Astrocyte (in vitro differentiated cells and primary cell): ENCODE measurements at regions not wholly inside any gene's neighbourhood (a gene's known extent, or its start where the extent isn't known, plus 50 kb on each side); places are given as distances from the start of the nearest gene placed in this dataset.

Experiments
- DNase-seq: peaks from one replicate; pipeline ENCODE4 v3.0.0-alpha.2; 2010; ENCODE audit warnings: low read depth
- FAIRE-seq: peaks from 2 replicates; lab custom pipeline; 2011; peaks lifted over from hg19 to GRCh38; lab: Jason Lieb, UNC
- H2AFZ ChIP-seq: 2 replicates; pipeline ENCODE4 v1.6.0; 2012; ENCODE audit warnings: low read depth, low read length, inconsistent platforms
- H3K27ac ChIP-seq: 2 replicates; pipeline ENCODE4 v1.5.1; 2011; ENCODE audit warnings: low read depth, low read length, inconsistent platforms
- H3K27me3 ChIP-seq: 2 replicates; pipeline ENCODE4 v1.6.0; 2011; ENCODE audit warnings: low read length, inconsistent platforms; ENCODE audit not compliant: insufficient read depth
- H3K36me3 ChIP-seq: 2 replicates; pipeline ENCODE4 v1.5.1; 2011; ENCODE audit warnings: low read length, inconsistent platforms; ENCODE audit not compliant: insufficient read depth
- H3K4me1 ChIP-seq: 2 replicates; pipeline ENCODE4 v1.5.1; 2011; ENCODE audit warnings: low read length, inconsistent platforms; ENCODE audit not compliant: insufficient read depth
- H3K4me2 ChIP-seq: 2 replicates; pipeline ENCODE4 v1.6.0; 2012; ENCODE audit warnings: low read length, inconsistent platforms
- H3K4me3 ChIP-seq: 2 replicates; pipeline ENCODE4 v1.5.1; 2011; ENCODE audit warnings: low read depth, mild to moderate bottlenecking, low read length, inconsistent platforms; ENCODE audit not compliant: insufficient read depth
- H3K79me2 ChIP-seq: 2 replicates; pipeline ENCODE4 v1.6.0; 2012; ENCODE audit warnings: mild to moderate bottlenecking, low read length, inconsistent platforms; ENCODE audit not compliant: insufficient read depth
- H3K9ac ChIP-seq: 2 replicates; pipeline ENCODE4 v1.6.0; 2012; ENCODE audit warnings: mild to moderate bottlenecking, low read length, inconsistent platforms
- H3K9me3 ChIP-seq: 2 replicates; pipeline ENCODE4 v1.5.1; 2012; ENCODE audit warnings: low read depth, mild to moderate bottlenecking, low read length, inconsistent platforms; ENCODE audit not compliant: insufficient read depth
- H4K20me1 ChIP-seq: 2 replicates; pipeline ENCODE4 v1.6.0; 2012; ENCODE audit warnings: low read length, inconsistent platforms; ENCODE audit not compliant: insufficient read depth
- H3K27ac Mint-ChIP-seq: one replicate; pipeline ENCODE4 v1.8.0; 2021; ENCODE audit warnings: mild to moderate bottlenecking, mixed read lengths; ENCODE audit not compliant: unreplicated experiment
- H3K27me3 Mint-ChIP-seq: one replicate; pipeline ENCODE4 v1.8.0; 2021; ENCODE audit warnings: low read depth, mixed read lengths; ENCODE audit not compliant: unreplicated experiment
- H3K36me3 Mint-ChIP-seq: one replicate; pipeline ENCODE4 v1.8.0; 2021; ENCODE audit warnings: low read depth, mixed read lengths; ENCODE audit not compliant: unreplicated experiment
- H3K4me1 Mint-ChIP-seq: one replicate; pipeline ENCODE4 v1.8.0; 2021; ENCODE audit warnings: low read depth, mixed read lengths; ENCODE audit not compliant: unreplicated experiment
- H3K4me3 Mint-ChIP-seq: one replicate; pipeline ENCODE4 v1.8.0; 2021; ENCODE audit warnings: mild to moderate bottlenecking, moderate library complexity, mixed read lengths; ENCODE audit not compliant: unreplicated experiment
- H3K9me3 Mint-ChIP-seq: one replicate; pipeline ENCODE4 v1.8.0; 2021; ENCODE audit warnings: mild to moderate bottlenecking, mixed read lengths; ENCODE audit not compliant: unreplicated experiment
- CTCF ChIP-seq: IDR thresholded peaks from 2 replicates; pipeline ENCODE4 v1.5.1; 2011; ENCODE audit warnings: low read depth, mild to moderate bottlenecking, inconsistent platforms, low read length, moderate library complexity; ENCODE audit not compliant: insufficient read depth
- EZH2 ChIP-seq: IDR thresholded peaks from 2 replicates; pipeline ENCODE4 v1.6.1; 2012; ENCODE audit warnings: mild to moderate bottlenecking, low read length, inconsistent platforms; ENCODE audit not compliant: insufficient read depth

GRCh38 chr13:31925079-31925478 lies 106.5 kb upstream of the FRY start:
- no peak for TF ChIP-seq EZH2
- no peak for TF ChIP-seq CTCF
- no peaks in the 10 kb centered on the region for H3K36me3 Mint-ChIP-seq
- DNase-seq: no peak
- H3K27me3 Mint-ChIP-seq: no peaks in the 10 kb centered on the region
- H3K27ac Mint-ChIP-seq: no peak overlapping the region
- H3K9me3 Mint-ChIP-seq: no peaks in the 10 kb centered on the region
- Histone ChIP-seq H3K27ac (no peak overlapping the region), H4K20me1 (no peaks in the 10 kb centered on the region), H3K9me3 (no peaks in the 10 kb centered on the region), H3K9ac (no peak overlapping the region), H3K4me1 (no peaks in the 10 kb centered on the region), H3K36me3 (no peaks in the 10 kb centered on the region), H2AFZ (no peak overlapping the region), H3K27me3 (no peaks in the 10 kb centered on the region), H3K4me3 (no peak overlapping the region), H3K4me2 (no peak overlapping the region), H3K79me2 (no peaks in the 10 kb centered on the region)
- H3K4me3 Mint-ChIP-seq: no peak overlapping the region
- peaks cover 5% of the 10 kb centered on the region for H3K4me1 Mint-ChIP-seq
- FAIRE-seq: no peak

- H3K79me2 ChIP-seq: no peaks in the 10 kb centered on the region
- TF ChIP-seq CTCF (no peak), EZH2 (no peak)
- H2AFZ ChIP-seq: no peak overlapping the region
- no peaks in the 10 kb centered on the region for H3K9me3 ChIP-seq
- H3K9me3 Mint-ChIP-seq: no peaks in the 10 kb centered on the region
- H3K27ac Mint-ChIP-seq: no peak overlapping the region
- H3K4me1 Mint-ChIP-seq: peaks cover 5% of the 10 kb centered on the region
- DNase-seq (no peak), FAIRE-seq (no peak)
- no peak overlapping the region for H3K27ac ChIP-seq
- no peaks in the 10 kb centered on the region for H3K27me3 ChIP-seq
- H3K4me3 Mint-ChIP-seq: no peak overlapping the region
- H3K4me2 ChIP-seq: no peak overlapping the region
- H3K9ac ChIP-seq: no peak overlapping the region
- H3K27me3 Mint-ChIP-seq: no peaks in the 10 kb centered on the region
- peaks cover 6% of the 10 kb centered on the region for H3K4me1 ChIP-seq
- H4K20me1 ChIP-seq: no peaks in the 10 kb centered on the region
- H3K36me3 ChIP-seq: no peaks in the 10 kb centered on the region
- H3K36me3 Mint-ChIP-seq: no peaks in the 10 kb centered on the region
- H3K4me3 ChIP-seq: no peak overlapping the region
Observed at GRCh38 chr13:31927219-31927653, 104.3 kb upstream of the FRY start.

- no peaks in the 10 kb centered on the region for H3K9me3 ChIP-seq
- peaks cover 6% of the 10 kb centered on the region for H3K4me1 ChIP-seq
- H3K9ac ChIP-seq: no peak overlapping the region
- no peak overlapping the region for H3K4me3 ChIP-seq
- no peak for FAIRE-seq
- Mint-ChIP-seq H3K27me3 (no peaks in the 10 kb centered on the region), H3K27ac (no peak overlapping the region), H3K36me3 (no peaks in the 10 kb centered on the region), H3K9me3 (no peaks in the 10 kb centered on the region), H3K4me1 (peaks cover 5% of the 10 kb centered on the region), H3K4me3 (no peak overlapping the region)
- H3K36me3 ChIP-seq: no peaks in the 10 kb centered on the region
- no peak for DNase-seq
- TF ChIP-seq EZH2 (no peak), CTCF (no peak)
- H4K20me1 ChIP-seq: no peaks in the 10 kb centered on the region
- H3K27ac ChIP-seq: no peak overlapping the region
- no peak overlapping the region for H2AFZ ChIP-seq
- no peaks in the 10 kb centered on the region for H3K79me2 ChIP-seq
- H3K27me3 ChIP-seq: no peaks in the 10 kb centered on the region
- no peak overlapping the region for H3K4me2 ChIP-seq
Observed at GRCh38 chr13:31929031-31929770, 102.4 kb upstream of the FRY start.
